HL-60 (cell line): ENCODE measurements at regions not wholly inside any gene's neighbourhood (a gene's known extent, or its start where the extent isn't known, plus 50 kb on each side); places are given as distances from the start of the nearest gene placed in this dataset.

Experiments used
- DNase-seq, 2 experiments: peaks; one replicate each; pipeline ENCODE4 v3.0.0-alpha.2; 2010 to 2020; ENCODE audit warnings: low read depth in 1 of 2, low spot score in 1 of 2
- H3K27ac ChIP-seq: fragments of 250-450 bp; sonication (Bioruptor Pico); replicated peaks from 2 replicates; pipeline ENCODE4 v1.5.1; 2020; ENCODE audit warnings: mild to moderate bottlenecking, moderate library complexity
- H3K27me3 ChIP-seq: fragments of 250-450 bp; sonication (Bioruptor Pico); 2 replicates; pipeline ENCODE4 v1.5.1; 2021; ENCODE audit warnings: mild to moderate bottlenecking, moderate library complexity; ENCODE audit not compliant: insufficient read depth, poor library complexity, severe bottlenecking
- H3K4me3 ChIP-seq: replicated peaks from 2 replicates; pipeline ENCODE4 v1.5.1; 2011; ENCODE audit warnings: mild to moderate bottlenecking, control low read depth, low read length; ENCODE audit not compliant: insufficient read depth
- GABPA ChIP-seq: IDR thresholded peaks from 2 replicates; pipeline ENCODE4 v1.6.1; 2012; ENCODE audit warnings: low read depth
- POLR2AphosphoS5 ChIP-seq: IDR thresholded peaks from 2 replicates; pipeline ENCODE4 v1.6.1; 2012; ENCODE audit warnings: low read depth
- SPI1 ChIP-seq: IDR thresholded peaks from 2 replicates; pipeline ENCODE4 v1.6.1; 2012; ENCODE audit warnings: low read depth, mild to moderate bottlenecking, borderline replicate concordance
- TF ChIP-seq, protein P1 (sequence below): IDR thresholded peaks from one replicate; pipeline ENCODE4 v1.5.1; 2011; ENCODE audit warnings: low read length, control low read depth, inconsistent platforms; ENCODE audit not compliant: insufficient read depth
- TF ChIP-seq, protein P2 (sequence below): IDR thresholded peaks from 2 replicates; pipeline ENCODE4 v1.6.1; 2012; ENCODE audit warnings: low read depth; ENCODE audit not compliant: insufficient replicate concordance

DNA sequence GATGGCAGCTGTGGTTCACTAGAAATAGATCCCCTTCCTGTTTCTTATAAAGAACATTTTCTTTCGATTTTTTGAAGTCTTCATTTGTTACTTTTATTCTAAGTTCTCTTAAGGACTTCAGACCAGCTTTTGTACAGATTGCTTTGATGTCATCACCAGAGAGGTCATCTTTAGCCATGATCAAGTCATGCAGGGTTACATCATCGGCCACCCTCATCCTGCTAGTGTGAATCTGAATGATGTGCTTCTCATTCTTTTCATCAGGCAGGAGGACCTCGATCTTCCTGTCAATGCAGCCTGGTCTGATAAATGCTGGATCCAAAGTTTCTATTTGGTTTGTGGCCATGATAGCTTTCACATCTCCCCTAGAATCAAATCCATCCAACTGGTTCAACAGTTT, 706.7 kb downstream of the RERGL start:
- no peak for DNase-seq
- no peak for TF ChIP-seq POLR2AphosphoS5
- TF ChIP-seq GABPA, result no peak
- TF ChIP-seq, protein P1, sequence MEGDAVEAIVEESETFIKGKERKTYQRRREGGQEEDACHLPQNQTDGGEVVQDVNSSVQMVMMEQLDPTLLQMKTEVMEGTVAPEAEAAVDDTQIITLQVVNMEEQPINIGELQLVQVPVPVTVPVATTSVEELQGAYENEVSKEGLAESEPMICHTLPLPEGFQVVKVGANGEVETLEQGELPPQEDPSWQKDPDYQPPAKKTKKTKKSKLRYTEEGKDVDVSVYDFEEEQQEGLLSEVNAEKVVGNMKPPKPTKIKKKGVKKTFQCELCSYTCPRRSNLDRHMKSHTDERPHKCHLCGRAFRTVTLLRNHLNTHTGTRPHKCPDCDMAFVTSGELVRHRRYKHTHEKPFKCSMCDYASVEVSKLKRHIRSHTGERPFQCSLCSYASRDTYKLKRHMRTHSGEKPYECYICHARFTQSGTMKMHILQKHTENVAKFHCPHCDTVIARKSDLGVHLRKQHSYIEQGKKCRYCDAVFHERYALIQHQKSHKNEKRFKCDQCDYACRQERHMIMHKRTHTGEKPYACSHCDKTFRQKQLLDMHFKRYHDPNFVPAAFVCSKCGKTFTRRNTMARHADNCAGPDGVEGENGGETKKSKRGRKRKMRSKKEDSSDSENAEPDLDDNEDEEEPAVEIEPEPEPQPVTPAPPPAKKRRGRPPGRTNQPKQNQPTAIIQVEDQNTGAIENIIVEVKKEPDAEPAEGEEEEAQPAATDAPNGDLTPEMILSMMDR, result no peak
- TF ChIP-seq SPI1, result no peak
- TF ChIP-seq, protein P2, sequence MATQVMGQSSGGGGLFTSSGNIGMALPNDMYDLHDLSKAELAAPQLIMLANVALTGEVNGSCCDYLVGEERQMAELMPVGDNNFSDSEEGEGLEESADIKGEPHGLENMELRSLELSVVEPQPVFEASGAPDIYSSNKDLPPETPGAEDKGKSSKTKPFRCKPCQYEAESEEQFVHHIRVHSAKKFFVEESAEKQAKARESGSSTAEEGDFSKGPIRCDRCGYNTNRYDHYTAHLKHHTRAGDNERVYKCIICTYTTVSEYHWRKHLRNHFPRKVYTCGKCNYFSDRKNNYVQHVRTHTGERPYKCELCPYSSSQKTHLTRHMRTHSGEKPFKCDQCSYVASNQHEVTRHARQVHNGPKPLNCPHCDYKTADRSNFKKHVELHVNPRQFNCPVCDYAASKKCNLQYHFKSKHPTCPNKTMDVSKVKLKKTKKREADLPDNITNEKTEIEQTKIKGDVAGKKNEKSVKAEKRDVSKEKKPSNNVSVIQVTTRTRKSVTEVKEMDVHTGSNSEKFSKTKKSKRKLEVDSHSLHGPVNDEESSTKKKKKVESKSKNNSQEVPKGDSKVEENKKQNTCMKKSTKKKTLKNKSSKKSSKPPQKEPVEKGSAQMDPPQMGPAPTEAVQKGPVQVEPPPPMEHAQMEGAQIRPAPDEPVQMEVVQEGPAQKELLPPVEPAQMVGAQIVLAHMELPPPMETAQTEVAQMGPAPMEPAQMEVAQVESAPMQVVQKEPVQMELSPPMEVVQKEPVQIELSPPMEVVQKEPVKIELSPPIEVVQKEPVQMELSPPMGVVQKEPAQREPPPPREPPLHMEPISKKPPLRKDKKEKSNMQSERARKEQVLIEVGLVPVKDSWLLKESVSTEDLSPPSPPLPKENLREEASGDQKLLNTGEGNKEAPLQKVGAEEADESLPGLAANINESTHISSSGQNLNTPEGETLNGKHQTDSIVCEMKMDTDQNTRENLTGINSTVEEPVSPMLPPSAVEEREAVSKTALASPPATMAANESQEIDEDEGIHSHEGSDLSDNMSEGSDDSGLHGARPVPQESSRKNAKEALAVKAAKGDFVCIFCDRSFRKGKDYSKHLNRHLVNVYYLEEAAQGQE, result no peak

GRCh38 chr12:17381211-17381610, 708.8 kb downstream of the RERGL start:
- H3K4me3 ChIP-seq, result no peak overlapping the region
- TF ChIP-seq, protein P2, result no peak
- no peak for TF ChIP-seq GABPA
- TF ChIP-seq POLR2AphosphoS5, result no peak
- no peak for TF ChIP-seq SPI1
- TF ChIP-seq, protein P1, result no peak
- no peak overlapping the region for H3K27ac ChIP-seq
- H3K27me3 ChIP-seq, result no peaks in the 10 kb centered on the region
- no peak for DNase-seq

More for the DNA sequence above, 706.7 kb downstream of the RERGL start:
- Histone ChIP-seq H3K27me3 (no peaks in the 10 kb centered on the region), H3K4me3 (no peak overlapping the region), H3K27ac (no peak overlapping the region)

GRCh38 chr12:17372508-17372907, 717.5 kb downstream of the RERGL start:
- no peaks in the 10 kb centered on the region for H3K27me3 ChIP-seq
- H3K4me3 ChIP-seq, result no peak overlapping the region
- no peak overlapping the region for H3K27ac ChIP-seq
- TF ChIP-seq GABPA (no peak), SPI1 (no peak), POLR2AphosphoS5 (no peak)
- TF ChIP-seq, protein P1, result no peak
- TF ChIP-seq, protein P2, result no peak
- DNase-seq, result no peak
